Right lobe of liver (tissue), 4 donors: ENCODE measurements at regions not wholly inside any gene's neighbourhood (a gene's known extent, or its start where the extent isn't known, plus 50 kb on each side); places are given as distances from the start of the nearest gene placed in this dataset.

ENCODE experiments used
- CTCF ChIP-seq, 4 donors: fragments of 200-600 bp in 3 of 4; fragments of 450-650 bp in 1 of 4; IDR thresholded peaks; one replicate each; pipeline versions ENCODE4 v1.5.1 to v1.8.0; 2016 to 2022; ENCODE audit warnings: antibody characterized with exemption in 4 of 4, mild to moderate bottlenecking in 2 of 4
- POLR2A ChIP-seq: fragments of 450-650 bp; IDR thresholded peaks from one replicate; pipeline ENCODE4 v1.6.1; 2017; ENCODE audit warnings: antibody characterized with exemption, mild to moderate bottlenecking
- donor health status: DM: no; HTN: no; CAD: no.
- donor health status: DM: no; HTN: no; CAD: no.
- donor health status: DM: no; HTN: yes; CAD: no.

- TF ChIP-seq CTCF (IDR thresholded peaks at IDR 0.05), result no peak
- TF ChIP-seq POLR2A, result no peak
Measured at GRCh38 chr2:16565481-16565880, 100.2 kb downstream of the CYRIA start.
